Left renal cortex interstitium (tissue), 4 donors: ENCODE measurements at regions not wholly inside any gene's neighbourhood (a gene's known extent, or its start where the extent isn't known, plus 50 kb on each side); places are given as distances from the start of the nearest gene placed in this dataset.

ENCODE experiments used
- DNase-seq, 4 donors: peaks; one replicate each; pipeline ENCODE4 v3.0.0-alpha.2; 2013; ENCODE audit warnings: low read depth in 4 of 4, low spot score in 2 of 4, missing footprints in 1 of 4

DNA sequence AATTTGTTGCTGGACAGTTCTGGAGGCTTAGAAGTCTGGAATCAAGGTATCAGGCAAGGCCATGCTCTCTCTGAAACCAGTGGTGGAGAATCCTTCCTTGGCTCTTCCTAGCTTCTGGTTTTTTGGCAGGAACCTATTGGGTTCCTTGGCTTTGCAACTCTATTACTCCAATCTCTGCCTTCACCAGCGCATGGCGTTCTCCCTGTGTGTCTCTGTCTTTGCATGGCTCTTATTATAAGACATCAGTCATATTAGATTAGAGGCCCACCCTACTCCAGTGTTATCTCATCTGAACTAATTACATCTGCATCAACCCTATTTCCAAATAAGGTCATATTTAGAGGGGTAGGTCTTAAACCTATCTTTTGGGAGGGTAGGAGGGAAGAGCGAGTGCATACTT is 358.1 kb upstream of the RARB start:
- DNase-seq = no peak

DNA sequence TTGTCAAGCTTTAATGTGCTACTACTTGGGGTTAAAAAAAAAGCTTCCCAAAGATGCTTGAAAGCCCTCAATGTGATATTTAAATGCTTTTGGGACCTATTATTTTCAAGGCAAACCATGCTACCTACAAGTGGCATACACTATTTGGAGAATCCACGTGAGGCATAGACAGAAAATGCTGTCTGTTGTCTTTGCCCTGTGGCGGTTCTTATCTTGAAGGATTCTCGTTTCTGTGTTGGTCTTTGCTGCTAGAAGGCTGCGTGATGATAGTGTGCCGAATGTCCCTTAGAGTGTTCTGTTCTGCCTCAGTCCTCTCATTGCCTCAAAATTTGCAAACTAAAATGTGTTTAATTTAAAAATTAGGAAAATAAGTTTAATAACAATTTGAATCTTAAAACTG is 356.2 kb upstream of the RARB start:
- DNase-seq = no peak

DNA sequence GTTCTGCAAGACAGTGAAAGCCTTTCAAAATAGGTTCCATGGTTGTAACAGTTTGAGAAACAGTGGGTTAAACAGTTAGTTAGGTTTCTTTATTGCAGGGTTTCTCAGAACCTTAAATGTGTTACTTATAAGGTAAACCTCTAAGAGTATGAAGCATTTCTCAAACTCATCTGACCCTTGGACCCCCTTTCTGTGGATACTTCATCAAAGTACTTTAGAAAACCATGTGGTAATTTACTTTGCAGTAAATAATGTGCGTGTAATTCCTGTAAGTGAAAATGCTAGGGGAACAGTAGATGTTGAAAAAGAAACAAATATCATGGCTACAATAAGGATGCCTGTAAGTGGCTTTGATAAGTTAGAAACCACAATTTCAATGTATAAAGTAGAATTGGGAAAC is 354.6 kb upstream of the RARB start:
- no peak for DNase-seq

DNA sequence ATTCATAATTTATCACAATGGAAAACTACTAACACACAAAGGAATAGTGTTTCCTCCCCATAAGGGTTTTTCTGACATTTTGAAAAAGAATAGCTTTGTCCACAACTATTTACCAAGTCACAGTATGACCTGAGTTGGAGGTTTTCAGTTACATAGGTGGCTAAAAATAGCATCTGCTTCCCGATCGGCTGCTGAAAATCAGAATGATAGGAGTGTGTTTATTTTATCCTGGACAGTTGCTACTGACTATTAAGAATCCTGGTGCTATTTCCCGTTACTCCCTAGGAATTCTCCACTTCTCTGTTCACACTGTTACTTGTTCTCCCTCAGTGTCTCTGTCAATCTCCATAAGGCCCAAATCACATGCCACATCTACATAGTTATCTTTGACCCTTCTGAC is 353.9 kb upstream of the RARB start:
- DNase-seq = no peak

DNA sequence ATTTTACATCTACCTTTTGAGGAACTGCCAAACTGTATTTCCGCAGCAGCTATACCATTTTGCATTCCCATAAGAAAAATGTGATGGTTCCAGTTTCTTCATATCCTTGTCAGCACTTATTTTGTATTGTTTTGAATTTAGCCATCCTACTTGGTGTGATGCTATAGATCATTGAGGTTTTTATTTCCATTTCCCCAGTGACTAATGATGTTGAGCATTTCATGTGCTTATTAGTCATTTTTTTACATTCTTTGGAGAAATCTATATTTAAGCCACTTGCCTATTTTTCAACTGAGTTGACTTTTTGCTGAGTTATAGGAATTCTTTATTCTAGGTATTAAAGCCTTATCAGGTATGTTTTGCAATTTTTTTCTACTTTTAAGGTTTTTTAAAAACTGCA is 347.6 kb upstream of the RARB start:
- DNase-seq = no peak

DNA sequence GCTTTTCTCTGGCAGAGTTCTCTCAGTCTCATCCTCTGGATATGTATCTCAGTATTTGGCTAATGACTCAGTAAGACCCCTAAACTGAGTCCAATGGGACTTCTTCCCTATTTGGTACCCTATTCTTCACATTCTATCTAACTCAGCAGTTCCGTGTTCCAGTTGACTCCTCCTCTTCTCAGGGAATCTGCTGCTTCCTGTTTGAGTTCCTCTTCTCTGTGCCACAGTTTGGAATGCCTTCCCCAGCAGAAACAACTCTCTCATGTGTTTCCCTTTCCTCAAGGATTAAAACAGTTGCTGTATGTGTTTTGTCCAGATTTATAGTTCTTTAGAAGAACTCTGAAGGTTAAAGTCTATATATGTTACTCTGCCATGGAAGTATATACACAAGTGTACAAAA is 344.0 kb upstream of the RARB start:
- no peak for DNase-seq

DNA sequence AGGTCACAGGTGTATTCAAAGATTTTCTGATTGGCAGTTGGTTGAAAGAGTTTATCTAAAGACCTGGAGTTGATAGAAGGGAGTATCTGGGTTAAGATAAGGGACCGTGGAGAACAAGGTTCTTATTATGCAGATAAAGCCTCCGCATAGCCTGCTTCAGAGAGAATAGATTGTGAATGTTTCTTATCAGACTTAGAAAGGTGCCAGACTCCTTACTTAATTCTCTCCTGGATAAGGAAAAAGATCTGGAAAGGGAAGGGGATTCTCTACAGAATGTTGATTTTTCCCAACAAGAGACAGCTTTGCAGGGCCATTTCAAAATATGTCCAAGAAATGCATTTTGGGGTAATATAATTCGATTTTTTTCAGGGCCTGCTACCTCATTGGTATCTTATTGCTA is 341.3 kb upstream of the RARB start:
- DNase-seq = no peak

DNA sequence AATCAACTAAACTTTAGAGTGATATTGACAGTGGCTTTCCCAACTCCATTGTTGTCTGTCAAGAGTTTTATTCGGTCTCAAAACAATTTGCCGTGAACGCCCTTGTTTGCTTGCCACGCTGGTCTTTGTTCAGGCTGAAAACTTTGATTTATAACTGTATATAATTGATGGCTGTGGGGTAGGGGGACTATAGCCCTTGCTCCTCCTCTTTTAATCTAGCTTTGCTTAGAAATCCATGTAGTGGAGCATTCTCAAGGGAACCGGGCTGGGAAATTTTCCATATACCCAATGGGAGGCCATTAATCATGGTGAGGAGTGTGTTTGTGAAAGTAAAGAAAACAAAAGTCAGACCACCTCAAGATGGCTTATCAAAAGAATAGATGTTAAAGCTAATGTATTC is 339.8 kb upstream of the RARB start:
- no peak for DNase-seq

DNA sequence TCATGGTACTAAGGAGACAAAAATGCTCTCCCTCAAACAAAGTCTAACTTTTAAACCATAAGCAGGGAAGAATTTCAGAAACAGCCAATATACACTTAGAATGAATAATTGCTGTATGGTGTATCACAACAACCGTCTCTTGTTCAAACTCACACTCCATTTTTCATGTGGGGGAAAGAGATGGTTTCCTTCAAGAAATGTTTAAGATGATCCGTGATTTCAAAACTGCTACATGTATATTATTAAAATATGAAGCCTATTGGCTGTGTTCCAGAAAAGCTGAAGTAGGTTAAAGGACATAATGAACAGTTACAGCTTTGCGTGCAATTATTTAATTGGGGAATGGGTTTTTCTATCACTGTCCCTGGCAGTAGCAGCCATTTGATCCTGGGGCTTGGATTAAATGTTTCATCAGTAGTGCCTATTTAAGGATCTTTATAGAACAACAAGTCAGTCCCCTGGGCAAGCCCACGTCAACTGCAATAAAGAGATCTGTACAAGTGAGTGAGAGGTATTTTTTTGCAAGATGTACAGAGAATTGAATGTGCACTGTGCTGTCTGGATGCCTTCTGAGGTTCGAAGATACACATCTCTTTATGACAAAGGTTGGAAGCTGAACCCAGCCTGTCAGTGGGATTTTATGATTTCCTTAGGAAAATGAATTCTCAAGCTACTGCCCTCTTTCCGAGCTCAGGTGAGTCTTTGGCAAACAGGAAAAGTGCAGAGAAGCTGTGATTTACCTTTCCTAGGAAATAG is 337.2 kb upstream of the RARB start:
- DNase-seq = no peak

DNA sequence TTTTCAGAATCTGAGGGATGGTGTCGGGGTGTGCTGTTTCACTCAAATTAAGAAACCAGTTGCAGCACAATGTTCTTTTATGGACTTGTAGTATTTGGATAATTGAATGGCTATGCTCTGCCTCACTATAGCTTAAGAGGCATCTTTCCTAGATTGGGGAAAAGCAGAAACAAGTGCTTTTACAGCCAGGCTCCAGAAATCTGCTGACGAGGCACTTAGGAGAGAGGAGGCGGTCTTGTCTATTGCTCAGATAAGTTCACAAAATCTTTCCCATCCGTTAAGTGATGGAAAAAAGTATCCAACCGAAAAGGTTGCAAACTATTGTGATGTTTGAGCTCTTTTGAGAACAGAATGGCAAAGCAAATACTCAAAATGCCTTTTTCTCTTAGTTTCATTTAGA is 336.1 kb upstream of the RARB start:
- DNase-seq = no peak

DNA sequence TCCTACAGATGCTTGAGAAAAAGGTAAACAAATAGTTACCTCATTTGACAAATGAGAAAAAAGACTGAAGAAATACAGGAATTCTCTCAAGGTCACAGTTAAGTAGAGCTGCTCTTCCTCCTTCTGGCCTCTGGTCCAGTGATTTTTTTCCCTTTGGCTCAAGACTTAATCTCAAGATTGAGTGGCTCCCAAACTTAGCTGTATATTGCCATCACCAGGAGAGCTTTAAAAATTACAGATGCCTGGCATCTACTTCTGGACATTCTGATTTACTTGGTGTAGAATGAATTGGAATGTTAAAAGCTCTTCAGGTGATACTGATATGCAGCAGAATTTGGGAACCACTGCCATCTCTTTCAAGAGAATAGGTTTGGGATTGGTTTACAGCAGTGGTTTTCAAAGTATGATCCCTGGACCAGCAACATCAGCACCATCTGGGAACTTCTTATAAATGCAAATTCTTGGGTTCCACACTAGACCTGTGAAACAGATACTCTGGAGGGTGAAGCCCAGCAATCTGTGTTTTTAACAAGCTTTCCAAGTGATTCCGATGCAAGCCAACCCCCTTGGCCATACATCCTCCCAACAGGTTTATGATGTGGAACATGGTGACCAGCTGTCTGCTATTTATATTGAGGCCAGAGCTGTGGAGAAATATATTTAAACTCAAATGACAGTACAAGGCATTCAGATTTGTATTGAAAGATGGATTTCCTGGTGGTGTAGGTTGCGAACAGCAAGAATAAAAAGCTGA is 333.0 kb upstream of the RARB start:
- DNase-seq = no peak

DNA sequence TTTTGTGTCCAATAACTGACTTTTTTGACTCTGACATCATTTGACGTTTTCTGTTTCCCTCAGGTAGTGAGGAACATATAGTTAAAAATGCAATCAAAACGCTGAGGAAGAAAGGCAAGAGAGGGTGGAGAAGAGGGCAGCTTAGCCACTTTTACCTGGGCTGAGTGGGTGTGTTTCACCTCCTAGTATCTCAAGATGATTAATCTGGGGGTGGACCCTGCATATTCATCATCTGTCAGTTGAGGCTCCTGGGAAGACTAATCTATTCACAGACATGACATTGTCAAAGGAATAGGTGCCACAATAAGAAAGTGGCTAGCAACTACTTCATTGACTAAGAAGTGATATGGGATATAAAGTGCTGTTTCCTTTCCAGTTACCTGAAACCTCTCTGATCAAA is 331.5 kb upstream of the RARB start:
- no peak for DNase-seq

DNA sequence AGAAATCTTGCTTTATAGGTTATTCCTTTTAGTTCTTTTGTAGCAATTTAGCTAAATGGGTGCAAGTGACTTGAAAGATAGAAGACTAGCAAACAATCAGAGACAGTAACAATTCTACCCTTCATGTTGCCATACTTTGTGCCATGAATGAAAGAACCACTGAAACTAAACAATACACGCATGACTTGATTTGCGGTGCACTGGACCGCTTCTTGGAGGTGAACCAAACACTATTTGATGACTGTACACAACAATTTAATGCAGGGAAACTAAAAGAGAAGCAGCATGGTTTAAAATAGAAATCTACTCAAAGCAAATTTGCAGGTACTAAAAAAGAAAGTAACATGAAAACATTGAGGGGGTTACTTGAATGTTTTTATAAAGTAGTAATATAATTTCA is 331.0 kb upstream of the RARB start:
- no peak for DNase-seq

DNA sequence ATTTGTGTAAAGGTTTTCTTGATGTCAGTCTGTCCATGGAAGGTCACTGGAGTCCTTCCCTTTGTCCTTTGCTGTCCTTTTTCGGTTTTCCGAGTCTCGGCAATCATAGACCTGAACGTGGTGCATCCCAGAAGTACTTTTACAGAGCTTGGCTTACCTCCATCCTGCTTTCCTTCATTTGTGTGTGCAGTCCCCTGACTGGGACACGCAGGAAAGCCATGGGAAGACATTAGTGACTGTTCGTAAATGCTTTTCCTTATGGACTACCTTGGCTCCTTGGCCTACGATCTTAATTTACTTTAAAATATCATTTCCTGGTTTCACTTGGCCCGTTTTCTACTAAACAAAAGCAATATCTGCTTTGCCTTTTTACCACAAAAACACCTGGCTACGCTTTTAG is 328.4 kb upstream of the RARB start:
- no peak for DNase-seq

DNA sequence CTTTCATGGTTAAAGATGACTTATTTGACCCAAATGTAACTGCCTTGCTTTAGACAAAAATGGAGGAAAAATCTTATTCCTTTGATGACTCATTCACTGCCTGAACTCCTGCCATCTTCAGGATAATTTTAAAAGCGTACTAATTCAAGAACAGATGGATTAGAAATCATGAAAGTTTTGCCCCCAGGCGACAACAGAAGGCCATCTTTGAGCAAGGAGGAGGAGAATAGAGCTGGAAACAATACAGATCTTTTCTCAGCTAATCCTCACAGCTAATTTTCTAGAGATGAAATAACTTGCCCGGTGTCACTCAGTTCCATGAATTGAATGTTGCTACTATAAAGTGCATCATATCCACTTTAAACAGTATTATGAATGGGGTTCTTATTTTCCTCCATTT is 324.7 kb upstream of the RARB start:
- DNase-seq = no peak

DNA sequence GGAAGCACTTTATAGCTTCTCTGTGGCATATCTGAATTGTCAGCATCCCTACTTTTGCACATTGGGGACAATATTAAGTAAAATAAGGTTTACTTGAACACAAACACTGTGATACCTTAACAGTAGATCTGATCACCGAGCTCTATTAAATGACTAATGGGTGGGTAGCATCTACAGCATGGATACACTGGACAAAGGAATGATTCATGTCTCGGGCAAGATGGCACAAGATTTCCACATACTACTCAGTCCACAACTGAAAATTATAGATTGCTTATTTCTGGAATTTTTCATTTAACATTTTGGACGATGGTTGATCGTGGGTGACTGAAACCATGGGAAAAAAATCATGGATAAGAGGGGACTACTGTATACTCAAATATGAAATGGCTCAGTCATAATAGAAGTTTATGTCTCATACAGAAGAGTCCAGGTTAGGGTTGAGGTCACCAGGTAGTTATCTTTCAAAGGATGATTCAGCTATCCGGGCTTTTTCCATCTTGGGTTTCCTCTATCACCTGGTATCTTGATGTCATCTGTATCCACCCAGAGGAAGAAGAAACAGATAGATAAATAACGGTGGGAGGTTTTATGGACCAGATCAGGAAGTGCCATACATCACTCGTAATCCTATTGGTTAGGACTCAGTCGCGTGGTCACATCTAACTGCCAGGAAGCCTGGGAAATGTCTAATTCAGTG is 320.0 kb upstream of the RARB start:
- no peak for DNase-seq

DNA sequence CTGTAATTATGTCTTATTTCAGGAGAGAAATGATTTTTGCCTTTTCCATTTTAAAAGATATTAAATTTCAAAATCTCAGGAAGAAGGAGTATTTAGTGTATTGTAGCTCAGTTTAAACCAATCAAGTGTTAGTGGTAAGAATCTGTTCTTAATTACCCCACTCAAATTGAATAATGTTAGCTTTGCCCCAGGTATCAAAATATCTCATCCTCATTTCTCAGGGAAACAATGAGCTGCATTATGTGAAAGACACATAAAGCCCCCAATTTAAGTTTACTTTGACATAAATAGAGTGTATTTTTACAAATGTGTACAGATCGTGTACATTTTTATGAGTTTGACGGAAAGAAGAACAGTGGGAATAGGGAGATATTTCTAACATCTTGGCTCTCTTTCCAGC is 317.4 kb upstream of the RARB start:
- DNase-seq = no peak

DNA sequence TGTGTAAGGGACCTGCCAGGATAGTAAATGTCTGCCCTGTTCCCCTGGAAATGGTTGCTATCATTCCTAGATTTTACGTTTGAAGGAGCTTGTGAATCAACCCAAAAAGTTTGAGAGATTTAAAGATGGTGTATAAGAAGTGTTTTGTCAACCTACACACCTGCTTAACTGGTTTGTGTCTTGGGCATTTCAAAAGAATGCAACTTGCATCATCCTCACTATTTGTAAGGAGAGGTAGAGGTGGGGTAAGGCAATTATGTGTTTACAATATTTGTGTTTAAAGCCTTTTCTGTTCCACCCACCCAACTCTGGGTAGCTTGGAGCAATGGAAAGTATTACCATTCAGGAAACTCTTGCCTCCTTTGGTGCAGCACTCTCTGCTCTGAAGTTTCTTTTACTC is 314.2 kb upstream of the RARB start:
- DNase-seq = no peak

DNA sequence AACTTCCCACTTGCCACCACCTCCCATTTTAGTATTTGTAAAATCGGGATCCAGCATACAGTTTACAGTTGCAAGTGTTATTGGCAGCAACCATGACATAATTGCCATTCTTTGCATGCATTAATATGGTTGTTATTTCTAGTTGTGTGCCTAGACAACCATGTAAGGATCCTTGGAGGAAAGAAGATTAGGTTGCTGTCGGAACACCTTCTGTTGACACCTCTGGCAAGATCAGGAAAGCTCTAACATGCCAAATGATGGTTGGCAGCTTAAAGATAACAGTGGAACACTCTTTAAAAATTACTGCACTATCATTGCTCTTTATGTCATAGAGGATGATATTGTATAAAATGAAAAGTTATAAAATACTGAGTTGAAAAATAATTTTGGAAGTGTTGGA is 313.5 kb upstream of the RARB start:
- no peak for DNase-seq

DNA sequence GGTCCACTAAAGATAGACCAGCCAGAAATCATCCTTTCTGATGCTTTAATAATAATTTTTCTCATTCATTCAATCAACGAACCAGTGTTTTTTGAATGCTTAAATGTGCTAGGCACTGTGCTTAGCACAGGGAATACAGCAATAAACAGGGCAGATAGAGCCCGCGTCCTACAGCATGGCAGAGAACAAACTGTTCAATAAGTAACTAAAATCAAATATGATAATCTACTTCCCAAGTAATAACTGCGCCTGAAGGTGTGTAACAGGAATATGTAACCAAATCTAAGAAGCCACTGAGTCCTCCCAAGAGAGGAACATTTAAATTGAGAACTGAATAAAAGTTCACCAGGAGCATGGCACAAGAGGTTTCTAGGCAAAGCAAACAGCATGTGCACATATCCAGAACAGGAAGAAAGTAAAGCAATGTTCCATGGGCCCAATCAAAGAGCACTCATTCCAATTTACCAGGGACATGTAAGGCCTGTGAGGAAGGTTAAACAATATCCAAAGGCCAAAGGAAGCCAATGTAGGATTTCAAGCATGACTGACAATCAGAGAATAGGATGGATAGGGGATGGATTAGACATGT is 311.0 kb upstream of the RARB start:
- no peak for DNase-seq

DNA sequence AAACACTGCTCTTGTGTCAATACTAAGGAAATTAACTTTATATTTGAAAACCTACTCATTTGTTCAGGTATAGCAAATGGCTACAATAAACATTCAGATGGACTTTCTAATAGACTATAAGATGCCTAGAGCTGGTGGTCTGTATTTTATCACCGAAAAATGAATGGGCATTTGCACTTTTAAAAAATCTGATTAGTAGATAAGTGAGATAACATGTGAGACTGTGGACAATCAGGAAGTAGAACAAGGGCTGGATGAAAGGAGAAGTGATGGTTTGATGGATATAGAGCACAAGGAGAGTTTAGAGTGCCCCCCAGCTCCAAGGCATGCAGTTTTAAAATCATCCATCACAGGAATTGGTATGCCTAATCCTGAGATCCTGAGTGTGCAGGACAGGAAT is 308.4 kb upstream of the RARB start:
- DNase-seq = no peak

DNA sequence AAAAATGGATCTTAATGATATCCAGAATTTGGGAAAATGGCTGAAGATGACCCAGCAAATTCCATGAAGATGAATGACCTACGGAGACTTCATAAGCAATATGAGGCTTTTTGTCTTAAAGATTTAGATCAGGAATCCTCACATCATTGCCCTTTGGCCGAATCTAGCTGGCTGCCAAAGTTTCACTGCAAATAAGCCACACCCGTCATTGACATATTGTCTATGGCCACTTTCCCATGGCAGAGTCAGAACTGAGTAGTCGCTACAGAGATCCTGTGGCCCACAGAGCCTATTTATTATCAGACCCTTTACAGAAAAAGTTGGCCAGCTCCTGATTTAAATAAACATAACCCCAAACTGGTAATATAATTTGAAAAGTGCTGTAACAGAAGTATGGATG is 307.4 kb upstream of the RARB start:
- no peak for DNase-seq
